GM21737 (cell line): ENCODE measurements at regions not wholly inside any gene's neighbourhood (a gene's known extent, or its start where the extent isn't known, plus 50 kb on each side); places are given as distances from the start of the nearest gene placed in this dataset.

ENCODE experiments used
- ATAC-seq: cut with Tn5 transposase; IDR thresholded peaks from one replicate; pipeline ENCODE4 v1.9.1; 2021; ENCODE audit warnings: mild to moderate bottlenecking, moderate library complexity; ENCODE audit not compliant: unreplicated experiment

DNA sequence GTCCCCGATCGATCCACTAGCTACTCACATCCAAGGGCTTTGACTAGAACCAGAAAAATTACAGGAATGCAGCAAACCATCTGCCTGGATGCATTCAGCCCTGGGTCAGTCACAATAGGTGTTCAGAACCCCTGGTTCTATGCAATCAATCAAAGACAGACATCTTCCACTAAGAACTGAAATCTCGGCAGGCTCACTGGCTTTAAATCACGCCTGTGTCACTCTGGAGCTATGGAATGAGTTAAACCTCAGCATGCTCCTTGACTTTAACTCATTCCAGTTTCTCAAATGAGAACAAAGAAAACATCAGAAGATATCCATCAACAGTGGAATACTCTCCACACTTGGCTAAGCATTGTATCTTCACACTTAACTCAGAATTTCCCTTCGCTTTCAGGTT, 68.1 kb upstream of the SPTBN1 start:
- ATAC-seq = no peak

- no peak for ATAC-seq
These were observed 63.4 kb upstream of the SPTBN1 start for GRCh38 chr2:54392555-54393324.

- peak; percentile 73 for ATAC-seq
These were observed 61.7 kb upstream of the SPTBN1 start for GRCh38 chr2:54394392-54394791.

- no peak for ATAC-seq
These were observed 60.0 kb upstream of the SPTBN1 start for GRCh38 chr2:54396107-54396506.

DNA sequence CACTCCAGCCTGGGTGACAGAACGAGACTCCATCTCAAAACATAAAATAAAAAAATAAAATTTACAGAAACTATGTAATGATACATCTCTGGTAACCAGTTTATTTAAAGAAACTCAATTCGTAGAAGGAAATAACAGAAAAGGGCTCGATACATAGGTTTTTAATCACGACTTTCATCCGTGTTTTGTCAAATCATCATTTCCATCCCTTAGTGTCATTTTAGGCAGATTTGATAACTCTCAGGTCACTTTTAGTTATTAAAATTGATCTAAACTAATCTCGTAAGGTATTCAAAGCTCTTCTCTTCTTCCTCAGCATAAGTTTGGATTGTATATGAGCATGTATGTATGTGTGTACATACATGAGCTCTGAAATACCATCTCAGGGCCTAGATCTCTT, 59.3 kb upstream of the SPTBN1 start:
- no peak for ATAC-seq

DNA sequence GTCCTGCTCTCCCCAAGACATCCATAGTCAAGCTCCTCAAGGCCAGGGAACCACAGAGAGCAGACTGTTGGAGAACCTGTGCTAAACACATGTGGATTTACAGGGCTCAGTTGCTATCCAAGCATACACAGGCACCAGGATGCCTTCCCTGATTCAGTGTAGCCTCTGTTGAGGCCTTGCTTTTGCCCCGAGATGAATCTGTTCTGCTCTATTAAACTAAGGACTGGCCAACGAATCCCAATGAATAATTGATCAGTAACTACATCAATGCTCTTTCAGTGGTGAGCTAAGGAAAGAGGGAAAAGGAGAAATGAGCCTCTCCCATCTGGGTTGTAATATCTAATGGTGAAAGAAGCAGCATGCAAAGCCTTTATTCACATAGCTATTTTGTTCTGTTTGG, 58.7 kb upstream of the SPTBN1 start:
- no peak for ATAC-seq

DNA sequence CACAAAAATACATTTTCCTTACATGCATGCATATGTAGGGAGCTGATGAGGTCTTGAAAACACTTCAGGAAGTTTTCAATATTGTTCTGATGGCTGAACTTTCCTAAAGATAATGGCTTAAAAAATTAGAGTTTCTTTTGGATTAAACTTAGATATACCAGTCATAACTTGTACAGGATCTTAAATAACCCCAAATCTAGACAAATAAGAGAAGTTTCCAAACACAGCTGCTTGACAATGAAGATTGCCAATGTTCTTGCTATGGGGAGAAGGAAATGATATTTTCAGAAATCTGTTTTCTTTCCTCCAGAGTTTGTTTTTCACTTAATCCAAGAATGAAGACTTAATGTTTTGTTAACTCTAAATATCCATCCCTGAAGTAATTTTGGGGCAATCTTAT, 54.6 kb upstream of the SPTBN1 start:
- ATAC-seq = no peak

GRCh38 chr2:54402350-54402749, 53.8 kb upstream of the SPTBN1 start:
- no peak for ATAC-seq

DNA sequence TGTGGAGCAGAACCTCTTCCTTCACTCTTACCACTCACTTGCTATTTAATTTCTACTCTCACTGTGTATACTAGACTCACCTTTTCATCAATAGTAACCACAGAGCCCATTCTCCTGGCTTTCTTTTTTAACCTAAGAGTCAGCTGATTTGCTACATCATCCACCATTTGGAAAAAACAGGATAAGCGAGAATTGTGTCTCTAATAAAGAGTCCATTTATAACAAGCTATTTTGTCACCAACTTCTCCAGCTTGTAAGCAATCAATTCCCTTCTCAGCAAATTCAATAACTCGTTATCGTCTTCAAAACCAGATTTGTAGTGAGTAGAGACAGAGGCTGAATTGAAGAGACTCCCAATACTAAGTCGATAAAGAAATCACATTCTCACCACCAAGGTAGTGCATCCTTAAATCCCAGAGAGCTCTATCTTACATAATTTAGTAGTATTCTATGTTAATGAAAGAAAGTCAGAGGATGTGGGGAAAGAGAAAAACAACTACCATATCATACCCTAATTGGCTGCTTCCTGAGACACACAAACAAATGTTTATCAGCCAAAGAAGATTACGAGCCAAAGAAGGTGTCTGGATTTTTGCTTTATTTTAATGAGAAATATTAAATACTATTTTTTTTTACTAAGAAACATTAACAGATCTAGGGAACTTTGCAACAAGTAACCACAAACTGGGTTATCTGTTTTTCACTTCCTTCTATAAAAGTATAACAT, 52.5 kb upstream of the SPTBN1 start:
- ATAC-seq = no peak

- no peak for ATAC-seq
These were observed 51.9 kb upstream of the SPTBN1 start for GRCh38 chr2:54404270-54404669.

DNA sequence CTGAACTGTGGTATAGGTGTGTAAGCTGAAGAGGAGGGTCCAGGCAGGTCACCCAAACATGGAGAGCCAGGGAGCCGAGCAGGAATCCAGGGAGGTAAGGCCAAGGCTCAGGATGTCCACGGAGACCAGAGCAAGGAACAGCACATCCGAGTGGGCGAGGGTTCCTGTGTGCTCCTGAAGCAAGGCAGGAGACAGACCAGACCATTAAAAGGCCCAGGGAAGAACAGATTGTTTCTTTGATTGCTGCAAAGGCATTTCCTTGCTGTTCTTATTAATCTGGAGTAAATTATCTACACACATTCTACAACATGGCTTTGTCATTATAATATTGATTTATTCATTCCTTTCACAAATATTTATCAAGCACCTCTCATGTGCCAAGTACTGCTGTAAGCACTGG, 50.1 kb upstream of the SPTBN1 start:
- ATAC-seq = no peak
